ENCODE measurements at regions not wholly inside any gene's neighbourhood (a gene's known extent, or its start where the extent isn't known, plus 50 kb on each side); places are given as distances from the start of the nearest gene placed in this dataset.
A peak's percentile ranks its signal among the peaks of the same experiment; 100 is the strongest.
"Not testable (repeated sequence)": the region's sequence is repeated elsewhere in the genome, so short reads cannot be mapped to it uniquely, and the experiment has no call there.

DNA sequence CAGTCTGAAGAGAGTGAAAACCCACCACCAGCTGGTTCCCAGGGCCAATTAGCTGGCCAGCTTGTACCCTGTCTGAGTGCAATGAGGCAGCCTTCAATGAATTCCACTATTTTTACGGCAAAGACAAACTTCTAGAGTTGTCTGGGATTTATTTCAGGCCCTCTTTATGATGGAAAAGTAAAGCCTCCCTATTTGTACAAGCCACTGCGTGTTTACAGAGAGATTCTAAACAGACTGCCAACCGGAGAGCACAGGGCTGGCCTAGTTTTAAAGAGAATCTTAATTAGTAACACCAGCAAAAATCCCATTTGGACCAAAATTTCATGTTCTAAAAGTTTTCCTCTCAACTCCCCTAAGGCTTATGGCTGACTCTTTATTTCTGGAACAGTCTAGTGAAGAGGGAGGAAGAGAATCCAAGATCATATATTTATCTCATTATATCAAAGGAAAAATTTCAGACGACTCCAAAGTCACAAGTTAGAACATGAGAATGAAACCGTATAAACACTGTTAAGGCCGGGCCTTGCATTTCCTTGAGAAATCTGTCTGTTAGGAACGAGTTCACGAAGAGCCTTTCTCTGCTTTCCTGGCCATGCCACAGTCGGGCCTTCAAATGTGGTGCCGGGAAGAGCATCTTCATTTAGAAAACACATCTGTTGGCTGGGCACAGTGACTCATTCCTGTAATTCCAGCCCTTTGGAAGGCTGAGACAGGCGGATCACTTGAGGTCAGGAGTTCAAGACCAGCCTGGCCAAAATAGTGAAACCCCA, 724.6 kb upstream of the NRP1 start:
- no peak for DNase-seq (ENCODE audit: low read depth in 4 of 4, low spot score in 3 of 4)

DNA sequence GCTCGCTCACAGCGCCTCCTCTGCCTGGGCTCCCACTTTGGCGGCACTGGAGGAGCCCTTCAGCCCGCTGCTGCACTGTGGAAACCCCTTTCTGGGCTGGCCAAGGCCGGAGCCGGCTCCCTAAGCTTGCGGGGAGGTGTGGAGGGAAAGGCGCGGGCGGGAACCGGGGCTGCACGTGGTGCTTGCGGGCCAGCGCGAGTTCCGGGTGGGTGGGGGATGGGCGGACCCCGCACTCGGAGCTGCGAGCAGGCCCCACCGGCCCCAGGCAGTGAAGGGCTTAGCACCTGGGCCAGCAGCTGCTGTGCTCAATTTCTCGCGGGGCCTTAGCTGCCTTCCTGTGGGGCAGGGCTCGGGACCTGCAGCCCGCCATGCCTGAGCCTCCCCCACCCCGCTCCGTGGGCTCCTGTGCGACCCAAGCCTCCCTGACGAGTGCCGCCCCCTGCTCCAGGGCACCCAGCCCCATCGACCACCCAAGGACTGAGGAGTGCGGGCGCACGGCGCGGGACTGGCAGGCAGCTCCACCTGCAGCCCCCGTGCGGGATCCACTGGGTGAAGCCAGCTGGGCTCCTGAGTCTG, 721.0 kb upstream of the NRP1 start:
- DNase-seq (ENCODE audit: low read depth in 4 of 4, low spot score in 3 of 4) = not testable (repeated sequence)

DNA sequence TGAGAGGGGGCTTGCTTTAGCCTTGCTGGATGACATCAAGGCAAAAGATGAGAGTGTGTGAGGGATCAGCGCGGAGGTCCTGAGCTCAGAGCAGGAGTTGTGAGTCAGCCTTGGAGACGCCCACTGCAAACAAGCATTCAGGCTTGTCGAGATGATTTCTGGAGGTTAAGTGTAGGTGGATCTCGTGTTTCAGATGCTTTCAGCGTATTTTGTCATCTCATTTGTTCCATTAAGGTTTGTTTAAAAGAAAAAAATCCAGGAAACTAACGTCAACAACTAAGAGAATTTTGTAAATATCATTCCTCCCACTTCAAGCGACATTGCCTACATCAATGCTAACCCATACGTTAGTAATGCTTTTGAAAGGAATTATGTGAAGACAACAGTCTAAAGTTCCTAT, 715.4 kb upstream of the NRP1 start:
- no peak for DNase-seq (ENCODE audit: low read depth in 4 of 4, low spot score in 3 of 4)

DNA sequence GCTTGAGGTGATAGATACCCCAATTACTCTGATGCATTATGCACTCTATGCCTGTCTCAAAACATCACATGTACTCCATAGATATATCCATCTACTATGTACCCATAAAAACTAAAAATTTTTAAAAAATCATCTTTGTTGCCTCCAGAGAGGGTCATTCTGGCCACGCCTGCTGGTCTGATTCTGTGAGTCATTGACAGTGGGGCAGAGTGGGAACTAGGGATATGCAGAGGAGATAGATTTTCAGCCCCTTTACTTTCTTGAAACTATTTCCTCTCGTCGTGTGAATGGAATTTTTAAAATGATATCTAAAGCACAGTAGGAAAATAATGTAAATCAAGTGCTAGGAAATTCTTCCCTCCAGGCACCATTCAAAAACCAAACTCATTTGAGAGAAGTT, 715.0 kb upstream of the NRP1 start:
- DNase-seq (ENCODE audit: low read depth in 4 of 4, low spot score in 3 of 4) = no peak

DNA sequence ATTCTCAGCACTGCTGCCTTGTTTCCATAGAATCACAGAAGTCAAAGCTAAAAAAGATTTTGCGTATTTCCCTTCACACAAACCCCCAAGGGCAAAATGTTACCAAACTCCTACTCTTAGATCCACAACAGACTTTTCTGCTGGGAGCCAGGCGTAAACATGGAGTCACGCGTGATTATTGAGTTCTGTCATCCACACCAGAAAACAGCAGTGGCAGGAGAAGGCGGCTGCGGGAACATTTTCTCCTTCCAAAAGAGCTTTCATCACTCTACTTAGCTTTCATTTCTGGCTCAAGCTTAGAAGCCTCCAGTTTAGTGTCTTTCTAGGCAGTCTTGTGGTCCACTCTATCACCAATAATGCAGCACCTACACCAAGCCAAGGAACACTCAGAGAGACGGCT, 712.9 kb upstream of the NRP1 start:
- DNase-seq (ENCODE audit: low read depth in 4 of 4, low spot score in 3 of 4) = no peak

DNA sequence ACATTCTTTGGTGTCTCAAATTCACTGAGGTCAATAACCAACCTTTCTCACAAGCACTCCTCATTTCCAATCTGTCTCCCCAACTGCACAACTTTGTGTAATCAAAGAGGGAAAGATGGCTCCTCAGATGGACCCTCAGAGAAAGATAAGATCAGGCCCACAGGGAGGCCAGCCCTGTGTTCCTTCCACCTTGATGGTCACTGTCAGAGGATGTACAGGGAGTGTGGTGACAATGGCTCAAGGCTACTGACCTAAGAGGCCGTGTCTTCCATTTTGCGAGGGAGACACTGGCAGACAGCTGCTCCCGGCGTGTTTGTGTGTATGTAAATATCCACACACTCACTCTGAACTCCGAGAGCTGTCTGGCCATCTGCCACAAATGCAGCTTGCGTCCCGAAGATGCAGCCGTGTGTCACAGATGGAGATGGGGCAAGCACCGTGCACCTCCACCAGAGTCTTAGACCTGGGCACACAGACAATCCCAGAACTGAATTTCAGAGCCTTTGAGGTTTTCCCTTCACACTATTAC, 712.1 kb upstream of the NRP1 start:
- DNase-seq (ENCODE audit: low read depth in 4 of 4, low spot score in 3 of 4) = peak in 2 of 4 donors; percentile 12 to 22

DNA sequence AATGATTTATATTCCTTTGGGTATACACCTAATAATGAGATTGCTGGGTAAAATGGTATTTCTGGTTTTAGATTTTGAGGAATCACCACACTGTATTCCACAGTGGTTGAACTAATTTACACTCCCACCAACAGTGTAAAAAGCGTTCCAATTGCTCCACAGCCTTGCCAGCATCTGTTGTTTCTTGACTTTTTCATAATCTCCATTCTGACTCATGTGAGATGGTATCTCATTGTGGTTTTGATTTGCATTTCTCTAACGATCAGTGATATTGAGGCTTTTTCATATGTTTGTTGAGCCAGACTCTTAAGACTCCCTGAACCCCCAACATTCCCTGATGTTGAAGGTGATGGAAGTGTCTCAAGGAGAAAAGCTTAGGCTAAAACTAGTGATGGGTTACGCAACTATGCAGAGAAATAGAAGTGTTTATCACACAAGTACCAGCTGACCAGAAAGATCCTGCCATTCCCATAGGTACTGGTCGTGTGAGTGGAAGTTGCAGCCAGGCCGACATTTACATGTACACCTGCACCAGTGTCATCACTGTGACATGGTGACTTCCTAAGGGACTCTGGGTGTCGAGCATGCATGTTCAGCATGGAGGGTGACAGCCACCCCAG, 711.2 kb upstream of the NRP1 start:
- DNase-seq (ENCODE audit: low read depth in 4 of 4, low spot score in 3 of 4) = no peak

DNA sequence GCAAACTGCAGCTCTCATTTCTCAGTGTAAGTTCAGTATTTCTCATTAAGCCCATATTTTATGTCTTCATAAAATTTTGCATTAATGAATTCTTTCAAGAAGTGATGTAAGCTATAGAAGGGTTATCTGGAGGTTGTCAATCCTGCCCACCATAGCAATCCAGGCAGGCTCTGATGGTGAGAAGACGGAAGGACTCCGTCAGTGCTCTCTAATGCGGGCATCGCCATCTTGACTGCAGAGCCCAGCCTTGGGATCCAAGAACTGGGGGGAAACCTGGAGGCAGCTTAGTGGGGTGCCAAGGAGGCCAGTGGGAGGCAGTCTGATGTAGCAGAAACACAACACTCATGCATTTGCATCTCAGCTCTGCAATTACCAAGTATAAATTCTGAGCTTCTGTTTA, 707.4 kb upstream of the NRP1 start:
- no peak for DNase-seq (ENCODE audit: low read depth in 4 of 4, low spot score in 3 of 4)

DNA sequence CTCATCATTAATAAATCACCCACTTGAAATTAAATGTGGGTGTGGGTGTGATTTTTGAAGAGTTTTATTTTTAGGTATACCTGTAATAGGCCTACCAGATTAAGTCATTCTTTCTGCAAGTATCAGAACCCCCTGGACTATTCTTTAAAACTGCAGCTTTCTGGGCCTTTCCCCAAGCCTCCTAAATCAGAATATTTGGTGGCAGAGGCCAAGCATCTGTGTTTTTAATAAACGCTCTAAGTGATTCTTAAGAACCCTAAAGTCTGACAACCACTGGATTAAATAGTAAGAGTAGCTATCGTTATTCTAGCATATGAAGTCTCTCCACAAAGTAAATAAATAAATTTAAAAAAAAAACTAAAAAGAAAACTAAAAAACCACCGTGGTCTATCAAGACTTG, 703.0 kb upstream of the NRP1 start:
- no peak for DNase-seq (ENCODE audit: low read depth in 4 of 4, low spot score in 3 of 4)

DNA sequence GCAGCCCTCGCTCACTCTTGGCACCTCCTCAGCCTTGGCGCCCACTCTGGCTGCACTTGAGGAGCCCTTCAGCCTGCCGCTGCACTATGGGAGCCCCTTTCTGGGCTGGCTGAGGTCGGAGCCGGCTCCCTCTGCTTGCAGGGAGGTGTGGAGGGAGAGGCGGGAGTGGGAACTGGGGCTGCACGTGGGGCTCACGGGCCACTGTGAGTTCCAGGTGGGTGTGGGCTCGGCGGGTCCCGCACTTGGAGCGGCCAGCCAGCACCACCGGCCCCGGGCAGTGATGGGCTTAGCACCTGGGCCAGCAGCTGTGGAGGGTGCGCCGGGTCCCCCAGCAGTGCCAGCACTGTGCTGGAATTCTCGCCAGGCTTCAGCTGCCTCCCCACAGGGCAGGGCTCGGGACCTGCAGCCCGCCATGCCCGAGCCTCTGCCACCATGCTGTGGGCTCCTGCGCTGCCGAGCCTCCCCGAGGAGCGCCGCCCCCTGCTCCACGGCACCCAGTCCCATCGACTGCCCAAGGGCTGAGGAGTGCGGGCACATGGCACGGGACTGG, 700.8 kb upstream of the NRP1 start:
- not testable (repeated sequence) for DNase-seq (ENCODE audit: low read depth in 4 of 4, low spot score in 3 of 4)

DNA sequence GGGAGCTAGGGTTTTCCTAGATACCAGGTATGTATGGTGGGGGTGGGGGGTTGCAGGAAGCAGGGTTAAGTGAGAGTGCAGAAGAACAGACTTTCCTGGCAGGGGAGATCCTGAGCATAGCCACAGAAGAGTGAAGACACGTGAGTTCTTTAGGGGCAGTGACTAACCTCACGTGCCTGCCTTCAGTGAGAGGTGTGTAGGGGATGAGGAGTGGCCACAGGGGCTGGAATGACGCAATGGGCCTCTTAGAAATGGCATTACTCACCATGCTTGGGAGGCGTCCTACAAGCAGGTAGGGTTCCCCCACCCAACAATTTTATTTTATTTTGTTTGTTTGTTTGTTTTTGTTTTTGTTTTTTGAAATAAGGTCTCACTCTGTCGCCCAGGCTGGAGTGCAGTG, 698.6 kb upstream of the NRP1 start:
- DNase-seq (ENCODE audit: low read depth in 4 of 4, low spot score in 3 of 4) = no peak

DNA sequence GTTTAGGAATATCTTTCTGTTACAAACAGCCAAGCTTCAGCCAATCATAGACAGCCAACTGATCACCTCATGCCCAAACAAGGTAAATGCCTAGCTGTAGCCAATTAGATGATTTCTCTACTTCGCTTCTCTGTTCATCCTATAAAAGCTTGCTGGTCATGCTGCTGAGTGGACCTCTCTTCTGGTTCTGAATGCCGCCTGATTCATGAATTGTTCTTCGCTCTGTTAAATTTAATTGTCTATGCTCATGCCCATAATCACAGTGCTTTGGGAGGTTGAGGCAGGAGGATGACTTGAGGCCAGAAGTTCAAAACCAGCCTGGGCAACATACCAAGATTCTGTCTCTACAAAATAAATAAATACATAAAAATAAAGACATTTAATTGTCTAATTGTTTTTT, 698.1 kb upstream of the NRP1 start:
- no peak for DNase-seq (ENCODE audit: low read depth in 4 of 4, low spot score in 3 of 4)

DNA sequence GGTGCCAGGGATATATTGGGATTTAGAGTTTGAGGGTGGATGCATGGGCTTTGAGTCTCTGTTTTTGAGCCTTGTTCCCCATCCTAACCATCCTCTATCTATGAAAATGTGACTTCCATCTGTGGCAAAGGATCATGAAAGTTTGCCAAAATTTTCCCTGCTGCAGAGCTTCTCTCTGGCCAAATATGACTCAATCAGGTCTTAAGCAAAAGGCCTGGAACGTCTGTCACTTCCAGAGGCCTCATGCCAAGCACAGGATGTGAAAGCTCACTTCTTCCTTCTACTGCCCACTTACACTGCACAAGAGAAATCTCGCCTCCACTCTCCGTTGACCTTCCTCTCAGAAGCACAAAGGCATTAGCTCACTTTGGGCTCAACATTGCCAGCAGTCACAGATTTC, 696.9 kb upstream of the NRP1 start:
- no peak for DNase-seq (ENCODE audit: low read depth in 4 of 4, low spot score in 3 of 4)

DNA sequence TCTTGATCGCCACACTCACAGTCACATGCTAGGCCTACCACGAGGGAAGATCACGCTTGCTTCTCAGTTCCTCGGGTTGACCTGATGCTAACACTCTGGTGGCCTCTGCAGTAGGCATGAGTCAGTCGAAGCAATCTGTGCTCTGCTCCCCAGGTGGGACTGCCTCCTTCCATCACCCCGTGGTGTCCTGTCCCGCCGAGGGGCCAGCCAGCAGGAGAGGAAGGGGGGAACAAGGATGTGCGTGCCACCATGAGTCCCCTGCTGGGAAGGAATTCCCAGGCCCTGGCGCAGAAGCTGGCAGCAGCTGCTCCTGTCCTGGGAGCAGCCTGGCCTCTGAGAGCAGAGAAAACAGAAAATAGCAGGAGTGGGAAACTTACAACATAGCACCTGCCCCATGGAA, 695.0 kb upstream of the NRP1 start:
- no peak for DNase-seq (ENCODE audit: low read depth in 4 of 4, low spot score in 3 of 4)

DNA sequence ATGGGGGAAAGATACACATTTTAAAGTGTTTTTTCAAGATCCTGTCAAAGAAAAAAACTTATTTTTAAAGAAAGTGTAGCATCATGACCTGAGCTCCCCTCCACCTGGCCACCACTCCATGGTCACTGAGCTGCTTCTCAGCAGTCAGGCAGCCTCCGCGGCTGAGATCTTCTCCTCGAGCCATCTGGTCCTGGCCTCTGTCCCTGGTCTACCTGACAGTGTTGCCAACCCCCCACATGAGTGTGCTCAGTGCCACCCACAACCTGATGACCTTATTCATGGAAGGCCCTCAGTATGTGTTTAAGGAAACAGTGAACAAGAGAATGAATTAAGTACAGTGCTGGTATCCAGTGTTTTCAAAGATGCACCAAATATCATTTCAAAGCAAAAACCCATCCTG, 694.5 kb upstream of the NRP1 start:
- DNase-seq (ENCODE audit: low read depth in 4 of 4, low spot score in 3 of 4) = no peak

DNA sequence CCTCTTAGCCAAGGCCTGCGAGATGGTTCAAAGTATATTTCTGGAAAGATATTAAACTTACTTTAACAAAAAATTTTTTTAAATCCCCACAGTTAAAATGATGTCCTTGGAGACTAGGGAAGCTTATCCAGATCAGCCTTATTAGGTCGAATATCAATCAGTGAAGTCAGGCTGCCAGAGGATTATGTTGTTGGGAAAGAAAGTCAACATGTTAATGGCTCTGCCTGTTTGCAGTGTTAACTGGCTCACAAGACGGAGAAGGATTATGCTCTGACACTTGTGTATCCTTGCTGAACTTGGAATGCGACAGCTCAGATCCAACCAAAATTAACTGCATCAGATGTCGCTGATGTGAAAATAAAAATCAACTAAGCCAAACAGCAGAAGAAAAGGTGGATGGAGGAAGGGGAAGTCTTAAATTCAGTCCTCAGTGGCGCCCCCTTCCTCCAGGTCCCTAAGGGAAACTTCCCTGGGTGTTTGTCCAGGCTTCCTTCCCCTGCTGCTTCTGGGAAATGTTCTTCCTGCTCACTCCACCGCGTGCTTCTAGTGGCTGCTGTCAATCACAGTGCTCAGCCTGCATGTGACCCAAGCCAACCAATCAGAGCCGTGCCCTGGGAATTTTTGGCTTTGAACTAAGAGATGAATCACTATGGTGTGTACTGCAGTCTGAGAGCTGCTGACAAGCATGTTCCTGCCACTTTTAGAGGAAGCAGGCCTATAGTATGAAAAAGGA, 690.4 kb upstream of the NRP1 start:
- DNase-seq (ENCODE audit: low read depth in 4 of 4, low spot score in 3 of 4) = no peak

DNA sequence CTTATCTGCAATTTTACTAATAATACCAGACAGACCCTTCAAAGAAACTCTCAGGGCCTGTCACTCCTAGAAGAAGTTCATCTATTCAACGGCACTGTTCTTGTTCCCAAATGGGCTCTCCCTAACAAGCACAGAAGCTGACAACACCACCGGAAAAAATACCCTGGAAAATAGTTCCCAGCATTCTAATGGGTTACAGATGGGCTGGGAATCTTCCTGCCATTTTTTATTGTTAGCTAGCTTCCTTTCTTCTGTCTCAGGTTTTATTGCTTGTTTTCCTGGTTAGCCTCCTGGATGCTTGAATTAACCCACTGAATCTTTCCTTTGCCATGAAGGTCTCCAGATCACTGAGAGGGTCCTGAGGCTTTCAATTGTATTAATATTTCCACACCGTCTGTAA, 689.8 kb upstream of the NRP1 start:
- DNase-seq (ENCODE audit: low read depth in 4 of 4, low spot score in 3 of 4) = no peak

DNA sequence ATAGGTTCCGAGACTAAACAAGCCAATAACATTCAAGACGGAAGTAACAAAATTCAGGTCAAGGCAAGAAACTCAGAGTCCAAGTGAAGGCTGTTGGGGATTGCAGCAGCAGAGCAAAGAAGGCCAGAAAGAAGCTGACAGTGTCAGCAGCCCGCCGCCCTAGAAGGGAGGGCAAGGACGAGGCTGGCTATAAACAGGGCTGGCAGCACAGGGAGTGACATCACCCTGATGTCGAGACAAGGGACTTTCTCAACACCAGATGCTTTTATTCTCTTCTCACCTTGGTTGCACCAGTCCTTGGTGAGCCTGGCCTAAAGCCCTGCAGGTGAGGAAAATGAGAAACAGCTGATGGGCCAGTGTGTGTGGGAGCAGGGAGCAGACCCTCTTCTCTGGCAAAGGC, 687.7 kb upstream of the NRP1 start:
- DNase-seq (ENCODE audit: low read depth in 4 of 4, low spot score in 3 of 4) = no peak

DNA sequence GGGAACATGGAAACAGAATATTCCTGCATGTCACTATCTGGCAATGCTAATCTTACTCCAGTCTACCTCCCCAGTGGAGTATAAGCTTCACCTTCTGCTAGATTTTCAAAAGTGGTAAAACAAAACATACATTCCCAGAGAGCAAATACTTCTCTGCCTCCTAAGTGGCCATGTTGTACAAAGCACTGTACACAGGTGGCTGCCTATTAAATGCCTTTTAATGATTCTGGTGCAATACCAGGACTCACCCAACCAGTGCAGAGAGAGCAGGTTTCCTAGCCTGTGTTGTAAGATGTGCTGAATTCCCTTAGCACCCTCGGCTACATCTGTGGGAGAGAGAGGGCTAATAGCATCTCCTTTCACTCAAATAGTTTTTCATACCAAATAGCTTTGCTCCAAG, 684.3 kb upstream of the NRP1 start:
- no peak for DNase-seq (ENCODE audit: low read depth in 4 of 4, low spot score in 3 of 4)

DNA sequence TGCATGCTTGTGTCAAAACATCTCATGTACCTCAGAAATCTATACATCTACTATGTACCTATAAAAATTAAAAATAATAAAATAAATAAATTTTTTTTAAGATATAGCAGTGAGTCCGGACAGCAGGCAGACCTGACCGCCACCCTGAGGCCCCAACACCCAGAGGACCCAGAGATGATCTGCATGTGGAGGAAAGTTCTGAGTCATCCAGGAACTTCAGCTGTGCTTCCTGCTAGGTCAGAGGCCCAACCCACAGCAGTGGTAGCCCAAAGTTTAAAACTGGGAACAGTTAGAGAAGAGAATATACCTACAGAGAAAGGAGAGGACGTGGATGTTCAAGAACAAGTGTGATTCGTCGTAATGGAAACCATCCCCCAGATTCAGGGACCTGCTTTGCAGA, 683.7 kb upstream of the NRP1 start:
- DNase-seq (ENCODE audit: low read depth in 4 of 4, low spot score in 3 of 4) = no peak

DNA sequence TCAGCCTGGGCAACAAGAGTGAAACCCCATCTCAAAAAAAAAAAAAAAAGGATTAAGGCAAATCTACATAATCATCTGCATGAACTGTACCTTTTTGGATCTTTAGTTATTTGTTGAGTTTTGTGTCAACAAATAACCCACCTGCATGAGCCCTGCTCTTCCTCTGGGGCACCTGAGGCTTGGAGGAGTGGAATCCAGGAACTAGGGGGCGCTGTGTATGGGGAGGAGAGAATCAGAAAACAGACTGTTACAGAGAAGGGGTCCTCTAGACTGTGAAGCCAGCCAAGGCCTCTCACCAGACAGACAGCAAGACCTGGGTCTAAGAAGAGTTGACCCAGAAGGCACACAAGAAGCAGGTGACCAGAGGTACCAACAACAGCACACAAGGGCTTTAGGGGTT, 682.8 kb upstream of the NRP1 start:
- no peak for DNase-seq (ENCODE audit: low read depth in 4 of 4, low spot score in 3 of 4)

Measured in right renal pelvis (tissue), 4 donors.